GM19467 (cell line): ENCODE measurements at regions not wholly inside any gene's neighbourhood (a gene's known extent, or its start where the extent isn't known, plus 50 kb on each side); places are given as distances from the start of the nearest gene placed in this dataset.
"Not testable (repeated sequence)": the region's sequence is repeated elsewhere in the genome, so short reads cannot be mapped to it uniquely, and the experiment has no call there.

Experiments used
- ATAC-seq: cut with Tn5 transposase; IDR thresholded peaks from one replicate; pipeline ENCODE4 v1.9.1; 2021; ENCODE audit warnings: mild to moderate bottlenecking, moderate library complexity; ENCODE audit not compliant: unreplicated experiment

- no peak for ATAC-seq
These were observed 1886.0 kb upstream of the PCDH7 start for GRCh38 chr4:28834120-28834519.

DNA sequence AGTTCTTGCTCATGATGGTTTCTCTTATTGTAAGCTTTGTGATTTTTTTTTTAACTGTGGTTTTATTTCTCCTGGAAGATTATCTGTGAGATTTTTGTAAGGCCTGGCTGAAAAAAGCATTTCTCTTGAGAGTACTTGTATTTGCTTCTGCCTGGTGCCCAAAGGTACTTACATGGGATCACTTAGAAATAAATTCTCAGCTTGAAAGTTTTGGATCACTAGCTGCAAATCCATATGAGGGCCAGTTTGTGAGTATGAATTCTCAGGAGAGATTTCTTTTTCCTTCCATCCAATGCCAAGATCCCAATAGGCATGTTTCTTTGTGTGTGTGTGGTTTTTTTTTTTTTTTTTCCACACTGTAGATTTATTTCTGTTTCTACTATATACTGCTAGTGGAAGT, 1884.7 kb upstream of the PCDH7 start:
- ATAC-seq = no peak

- ATAC-seq = no peak
These were observed 1877.9 kb upstream of the PCDH7 start for GRCh38 chr4:28842271-28842670.

GRCh38 chr4:28845158-28845557, 1875.0 kb upstream of the PCDH7 start:
- ATAC-seq = no peak

GRCh38 chr4:28857028-28857427, 1863.1 kb upstream of the PCDH7 start:
- not testable (repeated sequence) for ATAC-seq

GRCh38 chr4:28868841-28869240, 1851.3 kb upstream of the PCDH7 start:
- ATAC-seq = no peak

DNA sequence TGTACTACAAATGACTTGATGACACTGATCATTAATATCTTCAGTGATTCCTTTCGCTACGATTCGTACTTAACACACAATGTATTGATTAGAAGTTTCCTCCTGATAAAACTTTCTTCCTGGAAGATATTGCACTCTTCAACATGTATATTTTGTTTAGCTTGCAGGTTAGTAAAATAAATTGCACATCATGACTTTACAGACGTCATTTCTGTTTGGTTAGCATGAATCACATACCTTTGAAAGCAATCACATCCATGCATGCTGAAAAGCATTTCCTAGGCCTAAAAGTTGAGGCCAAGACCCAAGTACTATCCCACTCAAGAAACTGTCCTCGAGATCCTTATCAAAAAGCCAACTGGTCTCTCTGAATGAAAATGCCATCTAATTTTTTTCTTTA, 1841.0 kb upstream of the PCDH7 start:
- ATAC-seq = no peak

- ATAC-seq = no peak
These were observed 1840.3 kb upstream of the PCDH7 start for GRCh38 chr4:28879900-28880299.

GRCh38 chr4:28883211-28883610, 1837.0 kb upstream of the PCDH7 start:
- ATAC-seq = no peak

DNA sequence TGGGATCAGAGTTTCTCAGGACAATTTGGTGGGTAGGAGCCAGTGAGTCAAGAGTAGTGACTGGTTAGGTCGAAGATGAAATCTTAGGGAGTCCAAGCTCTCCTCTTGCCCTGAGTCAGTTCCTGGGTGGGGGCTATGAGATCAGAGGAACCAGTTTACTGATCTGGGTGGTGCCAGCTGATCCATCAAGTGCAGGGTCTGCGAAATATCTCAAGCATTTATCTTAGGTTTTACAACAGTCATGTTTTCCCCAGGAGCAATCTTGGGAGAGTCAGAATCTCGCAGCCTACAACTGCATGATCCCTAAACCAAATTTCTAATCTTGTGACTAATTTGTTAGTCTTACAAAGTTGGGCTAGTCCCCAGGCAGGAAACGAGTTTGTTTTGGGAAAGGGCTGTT, 1833.2 kb upstream of the PCDH7 start:
- ATAC-seq = no peak

GRCh38 chr4:28890949-28891775, 1829.0 kb upstream of the PCDH7 start:
- no peak for ATAC-seq

- ATAC-seq = no peak
These were observed 1806.7 kb upstream of the PCDH7 start for GRCh38 chr4:28913466-28913865.

DNA sequence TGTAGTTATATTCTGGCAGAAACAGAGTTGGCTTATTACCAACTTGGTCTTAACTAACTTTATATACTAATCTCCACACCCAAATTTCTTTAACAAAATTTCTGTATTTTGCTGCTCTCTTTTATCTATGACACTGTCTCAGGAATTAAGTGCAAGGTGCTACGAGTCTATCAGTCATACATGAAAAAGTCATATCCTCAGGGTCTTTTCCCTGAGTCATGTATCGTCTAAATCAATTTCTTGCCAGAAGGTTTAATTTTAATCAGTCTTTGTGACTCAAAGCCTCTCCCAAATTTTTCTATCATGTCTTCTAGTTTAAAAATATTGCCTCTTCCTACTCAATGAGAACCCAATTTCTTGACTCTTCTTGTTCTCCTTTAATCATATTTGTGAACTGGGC, 1803.6 kb upstream of the PCDH7 start:
- ATAC-seq = no peak

GRCh38 chr4:28918871-28919270, 1801.3 kb upstream of the PCDH7 start:
- no peak for ATAC-seq

DNA sequence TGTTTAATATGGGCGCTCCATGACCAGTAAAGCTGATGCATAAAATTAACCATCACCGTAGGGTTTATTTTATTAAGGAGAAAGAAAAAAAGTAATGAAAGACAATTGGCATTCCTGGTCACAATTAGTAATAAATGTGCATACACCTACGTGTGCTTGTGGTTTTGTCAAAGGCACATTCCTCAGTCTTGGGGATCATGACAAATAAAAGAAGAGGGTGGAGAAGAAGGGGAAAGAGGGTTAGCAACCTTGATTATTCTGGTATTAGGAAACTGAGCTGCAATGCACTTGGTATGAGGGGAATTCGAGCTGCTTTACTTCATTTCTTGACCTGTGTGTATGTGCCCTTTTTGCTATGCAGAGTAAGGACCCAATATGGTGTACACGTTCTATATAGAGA, 1798.3 kb upstream of the PCDH7 start:
- no peak for ATAC-seq

GRCh38 chr4:28926156-28926555, 1794.0 kb upstream of the PCDH7 start:
- ATAC-seq = no peak

DNA sequence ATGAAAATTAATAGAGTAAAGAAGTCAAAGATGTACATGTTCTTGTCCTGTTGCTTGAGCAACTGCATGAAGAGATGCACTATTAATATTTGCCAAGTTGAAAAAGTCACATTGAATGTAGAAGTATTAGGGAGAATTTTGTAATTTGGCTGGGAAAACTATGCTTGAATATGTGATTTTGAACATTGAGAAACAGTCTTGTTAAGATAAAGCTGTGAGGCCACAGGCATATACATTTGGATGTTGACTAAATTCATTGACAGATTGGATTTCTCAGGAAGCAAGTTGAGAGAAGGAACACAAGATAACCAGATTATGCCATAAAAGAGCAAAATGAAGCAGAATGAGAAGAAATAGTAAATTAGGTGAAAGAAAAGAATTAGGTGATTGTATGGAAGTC, 1777.5 kb upstream of the PCDH7 start:
- no peak for ATAC-seq

DNA sequence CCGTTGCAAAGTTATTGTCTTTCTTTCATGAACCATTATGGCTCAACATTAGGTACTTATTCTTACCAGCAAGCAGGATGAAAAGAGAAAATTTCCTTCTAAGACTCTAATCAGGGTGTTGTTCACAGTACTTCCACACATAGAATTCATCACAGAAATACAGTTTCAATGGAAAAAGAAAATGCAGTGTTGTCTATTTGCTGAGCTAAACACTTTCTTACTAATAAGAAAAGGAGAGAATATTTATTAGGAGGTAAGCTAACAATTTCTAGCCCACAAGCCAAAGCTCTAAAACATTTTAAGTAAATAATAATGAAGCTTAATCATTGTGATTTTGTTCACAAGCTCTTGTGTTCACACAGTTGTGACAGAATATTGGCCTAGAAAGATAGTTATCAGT, 1772.8 kb upstream of the PCDH7 start:
- no peak for ATAC-seq

DNA sequence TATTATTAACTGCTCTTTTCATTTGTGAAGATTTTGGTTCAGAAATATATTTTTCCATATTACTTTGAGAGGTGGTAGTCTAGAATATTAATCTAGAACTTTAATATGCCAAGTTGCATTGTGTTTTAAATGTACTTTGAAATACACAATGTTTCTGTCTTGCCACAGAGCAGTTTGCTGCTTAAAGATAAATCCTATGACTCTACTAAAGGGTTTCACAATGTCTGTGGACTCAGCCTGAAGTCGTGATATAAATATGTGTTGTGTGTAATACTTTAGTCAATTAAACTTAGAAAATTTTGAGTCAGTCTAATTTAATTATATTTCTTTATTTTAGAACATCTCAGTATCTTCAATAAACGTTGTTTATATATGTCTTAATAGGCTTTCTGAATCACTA, 1771.7 kb upstream of the PCDH7 start:
- no peak for ATAC-seq

- no peak for ATAC-seq
These were observed 1753.2 kb upstream of the PCDH7 start for GRCh38 chr4:28966982-28967381.

DNA sequence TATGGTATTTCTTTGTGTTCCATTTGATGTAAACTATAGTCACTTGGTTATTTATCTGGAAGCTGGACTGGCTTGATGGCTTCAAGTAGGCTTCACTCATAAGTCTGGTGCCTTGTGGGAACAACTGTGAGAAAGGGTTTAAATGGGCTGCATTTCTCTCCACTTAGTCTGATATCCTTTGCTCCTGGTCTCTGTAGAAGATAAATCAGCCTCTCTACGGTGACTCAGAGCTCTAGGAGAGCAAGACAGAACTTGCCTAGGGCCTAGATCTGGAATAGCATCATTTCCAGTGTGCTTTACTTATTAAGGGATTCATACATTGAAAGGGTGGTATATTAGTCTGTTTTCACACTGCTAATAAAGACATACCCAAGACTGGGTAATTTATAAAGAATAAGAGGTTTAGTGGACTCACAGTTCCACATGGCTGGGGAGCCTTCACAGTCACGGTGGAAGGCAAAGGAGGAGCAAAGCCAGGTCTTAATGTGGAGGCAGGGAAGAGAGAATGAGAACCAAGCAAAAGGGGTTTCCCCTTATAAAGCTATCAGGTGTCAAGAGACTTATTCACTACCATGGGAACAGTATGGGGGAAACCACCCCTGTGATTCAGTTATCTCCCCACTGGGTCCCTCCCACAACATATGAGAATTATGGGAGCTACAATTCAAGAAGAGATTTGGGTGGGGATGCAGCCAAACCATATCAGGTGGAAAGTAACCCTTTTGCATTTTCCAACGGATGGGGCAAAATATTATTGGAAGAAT, 1746.4 kb upstream of the PCDH7 start:
- no peak for ATAC-seq

GRCh38 chr4:28976369-28976768, 1743.8 kb upstream of the PCDH7 start:
- ATAC-seq = no peak
